Naive thymus-derived CD4-positive, alpha-beta T cell (primary cell): ENCODE measurements at regions not wholly inside any gene's neighbourhood (a gene's known extent, or its start where the extent isn't known, plus 50 kb on each side); places are given as distances from the start of the nearest gene placed in this dataset.

Experiments used
- ATAC-seq: fragments of 150-1000 bp; cut with Tn5 transposase; 2 replicates; pipeline ENCODE4 v1.10.0; 2021; ENCODE audit warnings: mild to moderate bottlenecking, moderate library complexity
- CTCF ChIA-PET: fragments of 350-600 bp; sonication (Branson Sonifier 250); formaldehyde crosslinking; loops from one replicate; lab custom pipeline; 2021; ENCODE audit warnings: antibody characterized with exemption; lab: Charles Lee
- POLR2A ChIA-PET: fragments of 350-600 bp; sonication (Branson Sonifier 250); formaldehyde crosslinking; loops from one replicate; lab custom pipeline; 2021; ENCODE audit warnings: antibody characterized with exemption, inconsistent platforms; lab: Charles Lee
- DNase-seq, 9 donors: peaks; one replicate each; pipeline versions ENCODE4 v3.0.0 to v3.0.0-alpha.2; 2020 to 2022; ENCODE audit warnings: mixed read lengths in 1 of 9
- H3K27ac ChIP-seq: one replicate; pipeline ENCODE4 v1.7.0; 2013; ENCODE audit warnings: mild to moderate bottlenecking, low read depth, low read length, moderate library complexity
- H3K27me3 ChIP-seq, 2 donors: one replicate each; pipeline ENCODE4 v1.7.0; 2013; ENCODE audit warnings: low read length in 2 of 2, mild to moderate bottlenecking in 2 of 2, moderate library complexity in 2 of 2; ENCODE audit not compliant: control insufficient read depth in 2 of 2, insufficient read depth in 2 of 2
- H3K36me3 ChIP-seq, 3 experiments: 1 replicate in 2 of 3; 2 replicates in 1 of 3; pipeline ENCODE4 v1.7.0; 2013; ENCODE audit warnings: low read length in 3 of 3, mild to moderate bottlenecking in 3 of 3, moderate library complexity in 1 of 3; ENCODE audit not compliant: insufficient read depth in 3 of 3, control insufficient read depth in 2 of 3
- H3K4me1 ChIP-seq, 2 donors: one replicate each; pipeline ENCODE4 v1.7.0; 2013; ENCODE audit warnings: low read length in 2 of 2, mild to moderate bottlenecking in 2 of 2, moderate library complexity in 1 of 2; ENCODE audit not compliant: control insufficient read depth in 2 of 2, insufficient read depth in 2 of 2
- H3K4me3 ChIP-seq: 2 replicates; pipeline ENCODE4 v1.7.0; 2013; ENCODE audit warnings: mild to moderate bottlenecking, low read length
- H3K9me3 ChIP-seq, 3 experiments: 1 replicate in 2 of 3; 2 replicates in 1 of 3; pipeline ENCODE4 v1.7.0; 2013; ENCODE audit warnings: low read length in 3 of 3; ENCODE audit not compliant: control insufficient read depth in 2 of 3
- H3K27ac Mint-ChIP-seq, 9 donors: one replicate each; pipeline ENCODE4 v1.8.0; 2020 to 2022; ENCODE audit warnings: mixed read lengths in 9 of 9, mild to moderate bottlenecking in 8 of 9, moderate library complexity in 5 of 9, inconsistent platforms in 2 of 9
- H3K27me3 Mint-ChIP-seq, 5 donors: one replicate each; pipeline ENCODE4 v1.8.0; 2021 to 2022; ENCODE audit warnings: mixed read lengths in 5 of 5, mild to moderate bottlenecking in 1 of 5
- H3K36me3 Mint-ChIP-seq, 5 donors: one replicate each; pipeline ENCODE4 v1.8.0; 2020 to 2022; ENCODE audit warnings: mixed read lengths in 5 of 5, mild to moderate bottlenecking in 3 of 5, inconsistent platforms in 1 of 5
- H3K4me1 Mint-ChIP-seq, 7 donors: one replicate each; pipeline ENCODE4 v1.8.0; 2020 to 2022; ENCODE audit warnings: mixed read lengths in 7 of 7, mild to moderate bottlenecking in 3 of 7, inconsistent platforms in 1 of 7
- H3K4me3 Mint-ChIP-seq, 10 donors: one replicate each; pipeline ENCODE4 v1.8.0; 2020 to 2022; ENCODE audit warnings: mild to moderate bottlenecking in 10 of 10, mixed read lengths in 10 of 10, moderate library complexity in 6 of 10, inconsistent platforms in 2 of 10
- H3K9me3 Mint-ChIP-seq, 11 donors: one replicate each; pipeline ENCODE4 v1.8.0; 2020 to 2022; ENCODE audit warnings: mixed read lengths in 11 of 11, mild to moderate bottlenecking in 4 of 11, inconsistent platforms in 1 of 11, moderate library complexity in 1 of 11
- intact Hi-C, 2 donors: fragments of 100-400 bp; cut with micrococcal nuclease; formaldehyde crosslinking; loops; one replicate each; pipeline ENCODE4 v1.15.1; 2023

GRCh38 chr17:72370819-72371218 is 250.0 kb downstream of the SOX9 start:
- no peaks in the 10 kb centered on the region for H3K4me1 Mint-ChIP-seq
- POLR2A ChIA-PET: no interaction called here

GRCh38 chr17:72372185-72372584 is 251.4 kb downstream of the SOX9 start:
- peaks cover 0 to 3% (median 0%) of the 10 kb centered on the region in 5 donors for H3K36me3 Mint-ChIP-seq
- ATAC-seq (no peak), DNase-seq (no peak)
- H3K27ac Mint-ChIP-seq: no peak overlapping the region
- no peak overlapping the region for H3K4me3 ChIP-seq
- H3K9me3 ChIP-seq: no peaks in the 10 kb centered on the region
- intact Hi-C loops: no loop called here
- peaks cover 0 to 7% (median 0%) of the 10 kb centered on the region in 5 donors for H3K27me3 Mint-ChIP-seq
- no peak overlapping the region for H3K4me3 Mint-ChIP-seq
- H3K4me1 Mint-ChIP-seq: no peaks in the 10 kb centered on the region
- no peaks in the 10 kb centered on the region for H3K4me1 ChIP-seq
- H3K36me3 ChIP-seq: no peaks in the 10 kb centered on the region
- CTCF ChIA-PET: no interaction called here
- no peak overlapping the region for H3K27ac ChIP-seq
- POLR2A ChIA-PET: no interaction called here
- peaks cover 0 to 4% (median 0%) of the 10 kb centered on the region in 11 donors for H3K9me3 Mint-ChIP-seq
- H3K27me3 ChIP-seq: no peaks in the 10 kb centered on the region

More at GRCh38 chr17:72370819-72371218, 250.0 kb downstream of the SOX9 start:
- no peak for DNase-seq
- CTCF ChIA-PET: no interaction called here
- Mint-ChIP-seq H3K4me3 (no peak overlapping the region), H3K27ac (no peak overlapping the region), H3K27me3 (peaks cover 0 to 7% (median 0%) of the 10 kb centered on the region in 5 donors), H3K36me3 (peaks cover 0 to 3% (median 0%) of the 10 kb centered on the region in 5 donors), H3K9me3 (peaks cover 0 to 4% (median 0%) of the 10 kb centered on the region in 11 donors)
- Histone ChIP-seq H3K9me3 (no peaks in the 10 kb centered on the region), H3K27me3 (no peaks in the 10 kb centered on the region), H3K4me3 (no peak overlapping the region), H3K4me1 (no peaks in the 10 kb centered on the region), H3K36me3 (no peaks in the 10 kb centered on the region), H3K27ac (no peak overlapping the region)
- intact Hi-C loops: no loop called here
- ATAC-seq: no peak

- H3K4me1 ChIP-seq: no peaks in the 10 kb centered on the region
- H3K9me3 ChIP-seq: no peaks in the 10 kb centered on the region
- no peak overlapping the region for H3K27ac ChIP-seq
- DNase-seq (no peak), ATAC-seq (no peak)
- CTCF ChIA-PET: no interaction called here
- peaks cover 0 to 11% (median 0%) of the 10 kb centered on the region in 5 donors for H3K27me3 Mint-ChIP-seq
- peaks cover 0 to 3% (median 0%) of the 10 kb centered on the region in 5 donors for H3K36me3 Mint-ChIP-seq
- H3K36me3 ChIP-seq: no peaks in the 10 kb centered on the region
- H3K4me3 ChIP-seq: no peak overlapping the region
- H3K27ac Mint-ChIP-seq: no peak overlapping the region
- no peak overlapping the region for H3K4me3 Mint-ChIP-seq
- no peaks in the 10 kb centered on the region for H3K4me1 Mint-ChIP-seq
- intact Hi-C loops: no loop called here
- POLR2A ChIA-PET: no interaction called here
- no peaks in the 10 kb centered on the region for H3K27me3 ChIP-seq
- no peaks in the 10 kb centered on the region for H3K9me3 Mint-ChIP-seq
These were observed 253.3 kb downstream of the SOX9 start for GRCh38 chr17:72373910-72374741.

GRCh38 chr17:72376526-72377345 is 255.9 kb downstream of the SOX9 start:
- no peak overlapping the region for H3K27ac ChIP-seq
- POLR2A ChIA-PET: no interaction called here
- H3K9me3 ChIP-seq: no peaks in the 10 kb centered on the region
- Mint-ChIP-seq H3K27ac (no peak overlapping the region), H3K4me3 (no peak overlapping the region), H3K36me3 (no peaks in the 10 kb centered on the region), H3K9me3 (no peaks in the 10 kb centered on the region), H3K4me1 (no peaks in the 10 kb centered on the region), H3K27me3 (peaks cover 0 to 11% (median under 1%) of the 10 kb centered on the region in 5 donors)
- intact Hi-C loops: no loop called here
- no peaks in the 10 kb centered on the region for H3K4me1 ChIP-seq
- ATAC-seq: no peak
- CTCF ChIA-PET: no interaction called here
- no peak overlapping the region for H3K4me3 ChIP-seq
- H3K27me3 ChIP-seq: no peaks in the 10 kb centered on the region
- no peaks in the 10 kb centered on the region for H3K36me3 ChIP-seq
- DNase-seq: no peak

- DNase-seq: no peak
- no peaks in the 10 kb centered on the region for H3K27me3 ChIP-seq
- Mint-ChIP-seq H3K4me1 (peaks cover 0 to 2% (median 0%) of the 10 kb centered on the region in 7 donors), H3K27ac (peak overlapping the region in 1 of 9 donors; percentile 78), H3K36me3 (no peaks in the 10 kb centered on the region), H3K4me3 (no peak overlapping the region), H3K27me3 (peaks cover 0 to 13% (median 5%) of the 10 kb centered on the region in 5 donors), H3K9me3 (peaks cover 0 to 2% (median 0%) of the 10 kb centered on the region in 11 donors)
- intact Hi-C loops: no loop called here
- ATAC-seq: no peak
- H3K9me3 ChIP-seq: no peaks in the 10 kb centered on the region
- H3K36me3 ChIP-seq: no peaks in the 10 kb centered on the region
- H3K27ac ChIP-seq: no peak overlapping the region
- no peak overlapping the region for H3K4me3 ChIP-seq
- no peaks in the 10 kb centered on the region for H3K4me1 ChIP-seq
- ChIA-PET CTCF (no interaction called here), POLR2A (no interaction called here)
These were observed 257.9 kb downstream of the SOX9 start for GRCh38 chr17:72378414-72379390.

- Histone ChIP-seq H3K27me3 (no peaks in the 10 kb centered on the region), H3K4me3 (no peak overlapping the region), H3K9me3 (no peaks in the 10 kb centered on the region), H3K27ac (no peak overlapping the region), H3K4me1 (no peaks in the 10 kb centered on the region), H3K36me3 (no peaks in the 10 kb centered on the region)
- ATAC-seq: no peak
- intact Hi-C loops: no loop called here
- H3K4me3 Mint-ChIP-seq: no peak overlapping the region
- peaks cover 0 to 13% (median 5%) of the 10 kb centered on the region in 5 donors for H3K27me3 Mint-ChIP-seq
- H3K4me1 Mint-ChIP-seq: peaks cover 0 to 2% (median 0%) of the 10 kb centered on the region in 7 donors
- H3K9me3 Mint-ChIP-seq: peaks cover 0 to 2% (median 0%) of the 10 kb centered on the region in 11 donors
- no peaks in the 10 kb centered on the region for H3K36me3 Mint-ChIP-seq
- no peak overlapping the region for H3K27ac Mint-ChIP-seq
- ChIA-PET CTCF (no interaction called here), POLR2A (no interaction called here)
- no peak for DNase-seq
These were observed 258.7 kb downstream of the SOX9 start for GRCh38 chr17:72379516-72379915.
